Liver (tissue), 8 donors: ENCODE measurements at regions not wholly inside any gene's neighbourhood (a gene's known extent, or its start where the extent isn't known, plus 50 kb on each side); places are given as distances from the start of the nearest gene placed in this dataset.

Experiments
- DNase-seq: peaks from one replicate; pipeline ENCODE4 v3.0.0-alpha.2; 2017; ENCODE audit warnings: low spot score
- H3K27ac ChIP-seq, 2 donors: one replicate each; pipeline ENCODE4 v1.7.0; 2013; ENCODE audit warnings: inconsistent platforms in 2 of 2, low read length in 2 of 2, control low read depth in 1 of 2, low read depth in 1 of 2, mild to moderate bottlenecking in 1 of 2
- H3K27me3 ChIP-seq, 4 donors: one replicate each; pipeline versions ENCODE4 v1.6.1 to v1.7.0; 2013; ENCODE audit warnings: low read length in 3 of 4, inconsistent platforms in 1 of 4, mild to moderate bottlenecking in 1 of 4, moderate library complexity in 1 of 4; ENCODE audit not compliant: control insufficient read depth in 4 of 4, insufficient read depth in 4 of 4
- H3K36me3 ChIP-seq, 4 donors: one replicate each; pipeline versions ENCODE4 v1.6.1 to v1.7.0; 2013; ENCODE audit warnings: low read length in 3 of 4, mild to moderate bottlenecking in 3 of 4, low read depth in 1 of 4, moderate library complexity in 1 of 4; ENCODE audit not compliant: control insufficient read depth in 4 of 4, insufficient read depth in 3 of 4
- H3K4me1 ChIP-seq, 4 donors: one replicate each; pipeline versions ENCODE4 v1.6.1 to v1.7.0; 2013; ENCODE audit warnings: low read length in 3 of 4, mild to moderate bottlenecking in 3 of 4, moderate library complexity in 1 of 4; ENCODE audit not compliant: control insufficient read depth in 4 of 4, insufficient read depth in 4 of 4
- H3K4me3 ChIP-seq, 3 donors: one replicate each; pipeline versions ENCODE4 v1.6.1 to v1.7.0; 2013; ENCODE audit warnings: low read length in 3 of 3, control low read depth in 1 of 3, low read depth in 1 of 3, mild to moderate bottlenecking in 1 of 3
- H3K9ac ChIP-seq, 2 donors: one replicate each; pipeline ENCODE4 v1.7.0; 2013; ENCODE audit warnings: low read length in 2 of 2, mild to moderate bottlenecking in 2 of 2, moderate library complexity in 2 of 2, control low read depth in 1 of 2, low read depth in 1 of 2
- H3K9me3 ChIP-seq, 4 donors: one replicate each; pipeline versions ENCODE4 v1.6.1 to v1.7.0; 2013; ENCODE audit warnings: low read length in 3 of 4; ENCODE audit not compliant: control insufficient read depth in 4 of 4
- EGR1 ChIP-seq, 2 donors: IDR thresholded peaks; 2 replicates each; pipeline ENCODE4 v1.6.1; 2016 to 2018; ENCODE audit warnings: antibody characterized with exemption in 2 of 2, low read depth in 2 of 2
- FOXA1 ChIP-seq: IDR thresholded peaks from 2 replicates; pipeline ENCODE4 v1.6.1; 2016; ENCODE audit warnings: antibody characterized with exemption
- FOXA2 ChIP-seq: IDR thresholded peaks from 2 replicates; pipeline ENCODE4 v1.6.1; 2016; ENCODE audit warnings: antibody characterized with exemption
- GABPA ChIP-seq, 2 donors: IDR thresholded peaks in 1 of 2; conservative IDR thresholded peaks in 1 of 2; 2 replicates each; pipeline ENCODE4 v1.6.1; 2016; ENCODE audit warnings: antibody characterized with exemption in 2 of 2, mild to moderate bottlenecking in 1 of 2, moderate library complexity in 1 of 2
- HNF4A ChIP-seq, 2 donors: conservative IDR thresholded peaks; 2 replicates each; pipeline ENCODE4 v1.6.1; 2016; ENCODE audit warnings: antibody characterized with exemption in 2 of 2, mild to moderate bottlenecking in 2 of 2
- HNF4G ChIP-seq: IDR thresholded peaks from 2 replicates; pipeline ENCODE4 v1.6.1; 2016; ENCODE audit warnings: antibody characterized with exemption
- JUND ChIP-seq, 2 donors: IDR thresholded peaks; 2 replicates each; pipeline ENCODE4 v1.6.1; 2016; ENCODE audit warnings: antibody characterized with exemption in 2 of 2
- RAD21 ChIP-seq, 2 donors: IDR thresholded peaks; 2 replicates each; pipeline ENCODE4 v1.6.1; 2016; ENCODE audit warnings: antibody characterized with exemption in 2 of 2, mild to moderate bottlenecking in 2 of 2
- RXRA ChIP-seq, 2 donors: IDR thresholded peaks; 2 replicates each; pipeline ENCODE4 v1.6.1; 2017 to 2018; ENCODE audit warnings: antibody characterized with exemption in 2 of 2, mild to moderate bottlenecking in 1 of 2
- SP1 ChIP-seq: IDR thresholded peaks from 2 replicates; pipeline ENCODE4 v1.6.1; 2018; ENCODE audit warnings: antibody characterized with exemption, mild to moderate bottlenecking
- TAF1 ChIP-seq: conservative IDR thresholded peaks from 2 replicates; pipeline ENCODE4 v1.6.1; 2016; ENCODE audit warnings: antibody characterized with exemption, mild to moderate bottlenecking
- YY1 ChIP-seq: IDR thresholded peaks from 2 replicates; pipeline ENCODE4 v1.6.1; 2016; ENCODE audit warnings: antibody characterized with exemption, mild to moderate bottlenecking
- WGBS: extraction: QIAGEN DNeasy Blood & Tissue Kit; methylation state at CpG from one replicate; pipeline ENCODE4 v1.1.7; 2013; 5-methylcytosine and 5-hydroxymethylcytosine counted together
- TF ChIP-seq, protein P1 (sequence below): IDR thresholded peaks from 2 replicates; pipeline ENCODE4 v1.6.1; 2016; ENCODE audit warnings: antibody characterized with exemption
- TF ChIP-seq, protein P2 (sequence below): IDR thresholded peaks from 2 replicates; pipeline ENCODE4 v1.6.1; 2016; ENCODE audit warnings: antibody characterized with exemption
- TF ChIP-seq, protein P3 (sequence below): fragments of 150-350 bp; IDR thresholded peaks from 2 replicates; pipeline ENCODE4 v1.5.1; 2017; ENCODE audit warnings: improper control_type of control experiment, low read depth, low read length; ENCODE audit not compliant: missing input control
- TF ChIP-seq, protein P4 (sequence below): IDR thresholded peaks from 2 replicates; pipeline ENCODE4 v1.6.1; 2016; ENCODE audit warnings: antibody characterized with exemption
- donor health status: healthy.
- donor health status: healthy.
- donor health status: healthy.
- donor health status: healthy.
- donor health status: healthy.

DNA sequence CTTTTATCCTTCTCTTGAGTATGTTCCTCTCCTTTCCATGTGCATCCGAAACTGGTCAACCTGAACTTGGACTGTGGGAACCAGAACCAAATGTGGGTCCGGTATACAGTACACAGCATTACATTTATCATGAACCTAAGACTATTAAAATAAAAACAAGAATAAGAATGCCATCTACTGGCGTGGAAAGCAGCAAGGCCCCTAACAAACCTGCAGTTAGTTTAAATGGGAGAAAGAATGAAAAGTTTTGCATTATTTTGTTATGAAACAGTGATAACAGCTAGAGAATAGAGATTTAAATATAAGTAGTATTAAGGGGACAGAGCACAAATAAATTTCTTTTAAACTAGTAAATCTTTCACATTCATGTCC, 159.5 kb downstream of the RBM26 start:
- no peak overlapping the region for H3K4me3 ChIP-seq
- 82% methylated on average over 3 of the region's 3 CpGs for whole genome bisulfite sequencing
- no peak overlapping the region for H3K27ac ChIP-seq
- H3K36me3 ChIP-seq, result no peaks in the 10 kb centered on the region
- no peak overlapping the region for H3K9ac ChIP-seq
- no peaks in the 10 kb centered on the region for H3K4me1 ChIP-seq
- no peaks in the 10 kb centered on the region for H3K9me3 ChIP-seq
- H3K27me3 ChIP-seq, result no peaks in the 10 kb centered on the region
- DNase-seq, result no peak
- TF ChIP-seq, protein P1, sequence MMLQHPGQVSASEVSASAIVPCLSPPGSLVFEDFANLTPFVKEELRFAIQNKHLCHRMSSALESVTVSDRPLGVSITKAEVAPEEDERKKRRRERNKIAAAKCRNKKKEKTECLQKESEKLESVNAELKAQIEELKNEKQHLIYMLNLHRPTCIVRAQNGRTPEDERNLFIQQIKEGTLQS, result no peak
- peak; percentile 19 to 24 for TF ChIP-seq RAD21 (IDR thresholded peaks at IDR 0.05)

DNA sequence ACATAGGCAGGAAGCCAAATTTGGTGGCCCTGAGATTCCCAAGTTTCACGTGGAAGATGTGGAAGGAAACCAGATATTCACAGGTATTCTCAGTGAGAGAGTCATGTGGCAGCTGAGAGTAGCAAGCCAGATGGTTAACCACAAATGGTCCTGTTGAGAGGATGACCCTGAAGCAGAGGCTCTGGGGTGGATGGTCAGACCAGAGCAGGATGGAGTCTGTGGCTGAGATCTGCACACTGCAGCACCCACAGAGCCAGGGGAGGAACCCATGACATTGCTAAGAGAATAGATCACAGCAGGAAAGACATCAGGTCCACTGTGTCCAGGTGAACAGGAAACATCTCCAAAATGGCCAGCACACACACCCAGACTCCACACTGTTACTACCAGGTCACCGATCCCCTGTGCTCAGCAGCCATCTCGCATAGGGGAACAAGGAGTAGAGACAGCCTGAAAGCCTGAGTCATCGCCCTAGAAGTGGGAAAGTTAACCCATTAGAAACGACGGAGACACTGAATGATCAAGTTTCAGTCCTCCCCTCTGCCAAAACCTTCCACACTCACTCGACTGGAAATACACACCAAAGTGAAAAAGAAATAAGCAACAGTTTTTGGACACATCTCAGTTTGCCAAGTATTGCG, 160.0 kb downstream of the RBM26 start:
- H3K9me3 ChIP-seq, result no peaks in the 10 kb centered on the region
- no peak overlapping the region for H3K9ac ChIP-seq
- H3K27ac ChIP-seq, result no peak overlapping the region
- no peaks in the 10 kb centered on the region for H3K4me1 ChIP-seq
- WGBS, result 76% methylated on average over 8 of the region's 8 CpGs
- TF ChIP-seq HNF4A (conservative IDR thresholded peaks at IDR 0.05) (no peak), FOXA2 (no peak), SP1 (no peak), FOXA1 (no peak), TAF1 (no peak), HNF4G (no peak), JUND (IDR thresholded peaks at IDR 0.05) (no peak)
- TF ChIP-seq, protein P2, sequence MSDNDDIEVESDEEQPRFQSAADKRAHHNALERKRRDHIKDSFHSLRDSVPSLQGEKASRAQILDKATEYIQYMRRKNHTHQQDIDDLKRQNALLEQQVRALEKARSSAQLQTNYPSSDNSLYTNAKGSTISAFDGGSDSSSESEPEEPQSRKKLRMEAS, result no peak
- TF ChIP-seq, protein P3, sequence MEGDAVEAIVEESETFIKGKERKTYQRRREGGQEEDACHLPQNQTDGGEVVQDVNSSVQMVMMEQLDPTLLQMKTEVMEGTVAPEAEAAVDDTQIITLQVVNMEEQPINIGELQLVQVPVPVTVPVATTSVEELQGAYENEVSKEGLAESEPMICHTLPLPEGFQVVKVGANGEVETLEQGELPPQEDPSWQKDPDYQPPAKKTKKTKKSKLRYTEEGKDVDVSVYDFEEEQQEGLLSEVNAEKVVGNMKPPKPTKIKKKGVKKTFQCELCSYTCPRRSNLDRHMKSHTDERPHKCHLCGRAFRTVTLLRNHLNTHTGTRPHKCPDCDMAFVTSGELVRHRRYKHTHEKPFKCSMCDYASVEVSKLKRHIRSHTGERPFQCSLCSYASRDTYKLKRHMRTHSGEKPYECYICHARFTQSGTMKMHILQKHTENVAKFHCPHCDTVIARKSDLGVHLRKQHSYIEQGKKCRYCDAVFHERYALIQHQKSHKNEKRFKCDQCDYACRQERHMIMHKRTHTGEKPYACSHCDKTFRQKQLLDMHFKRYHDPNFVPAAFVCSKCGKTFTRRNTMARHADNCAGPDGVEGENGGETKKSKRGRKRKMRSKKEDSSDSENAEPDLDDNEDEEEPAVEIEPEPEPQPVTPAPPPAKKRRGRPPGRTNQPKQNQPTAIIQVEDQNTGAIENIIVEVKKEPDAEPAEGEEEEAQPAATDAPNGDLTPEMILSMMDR, result no peak
- TF ChIP-seq, protein P1, result no peak
- H3K27me3 ChIP-seq, result no peaks in the 10 kb centered on the region
- no peak for DNase-seq
- H3K4me3 ChIP-seq, result no peak overlapping the region
- no peaks in the 10 kb centered on the region for H3K36me3 ChIP-seq

DNA sequence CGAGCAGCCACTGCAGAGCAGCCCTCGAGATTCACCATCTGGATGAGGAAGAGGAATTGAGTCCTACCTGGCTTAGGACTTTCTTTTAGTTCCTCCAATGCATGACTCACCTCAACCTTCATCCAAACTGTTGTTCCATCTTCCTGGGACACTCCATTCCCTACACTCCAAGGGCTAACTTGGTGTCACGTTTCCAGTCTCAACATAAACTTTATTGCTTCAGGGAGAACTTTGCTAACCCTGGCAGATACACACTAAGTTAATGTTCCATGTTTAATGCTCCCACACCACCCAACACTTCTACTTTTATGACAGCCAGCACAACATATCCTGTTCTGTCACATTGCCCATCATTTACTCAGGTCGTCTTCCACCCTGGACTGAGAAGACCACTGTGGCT, 164.4 kb downstream of the RBM26 start:
- WGBS, result 60% methylated on average over 4 of the region's 4 CpGs
- Histone ChIP-seq H3K4me1 (no peaks in the 10 kb centered on the region), H3K27ac (no peak overlapping the region), H3K36me3 (no peaks in the 10 kb centered on the region), H3K27me3 (no peaks in the 10 kb centered on the region), H3K9me3 (no peaks in the 10 kb centered on the region), H3K9ac (no peak overlapping the region), H3K4me3 (no peak overlapping the region)
- DNase-seq, result no peak
- TF ChIP-seq GABPA (IDR thresholded peaks at IDR 0.05 in 1 of 2, conservative IDR thresholded peaks at IDR 0.05 in 1 of 2), result no peak
- TF ChIP-seq YY1, result no peak
- TF ChIP-seq HNF4G, result no peak
- TF ChIP-seq, protein P4, sequence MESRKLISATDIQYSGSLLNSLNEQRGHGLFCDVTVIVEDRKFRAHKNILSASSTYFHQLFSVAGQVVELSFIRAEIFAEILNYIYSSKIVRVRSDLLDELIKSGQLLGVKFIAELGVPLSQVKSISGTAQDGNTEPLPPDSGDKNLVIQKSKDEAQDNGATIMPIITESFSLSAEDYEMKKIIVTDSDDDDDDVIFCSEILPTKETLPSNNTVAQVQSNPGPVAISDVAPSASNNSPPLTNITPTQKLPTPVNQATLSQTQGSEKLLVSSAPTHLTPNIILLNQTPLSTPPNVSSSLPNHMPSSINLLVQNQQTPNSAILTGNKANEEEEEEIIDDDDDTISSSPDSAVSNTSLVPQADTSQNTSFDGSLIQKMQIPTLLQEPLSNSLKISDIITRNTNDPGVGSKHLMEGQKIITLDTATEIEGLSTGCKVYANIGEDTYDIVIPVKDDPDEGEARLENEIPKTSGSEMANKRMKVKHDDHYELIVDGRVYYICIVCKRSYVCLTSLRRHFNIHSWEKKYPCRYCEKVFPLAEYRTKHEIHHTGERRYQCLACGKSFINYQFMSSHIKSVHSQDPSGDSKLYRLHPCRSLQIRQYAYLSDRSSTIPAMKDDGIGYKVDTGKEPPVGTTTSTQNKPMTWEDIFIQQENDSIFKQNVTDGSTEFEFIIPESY, result no peak
- TF ChIP-seq EGR1 (IDR thresholded peaks at IDR 0.05; ENCODE audit: low read depth in 2 of 2), result no peak
- no peak for TF ChIP-seq SP1
- TF ChIP-seq, protein P3, result no peak
- TF ChIP-seq RXRA (IDR thresholded peaks at IDR 0.05), result no peak
- no peak for TF ChIP-seq RAD21 (IDR thresholded peaks at IDR 0.05)
- no peak for TF ChIP-seq HNF4A (conservative IDR thresholded peaks at IDR 0.05)
- TF ChIP-seq FOXA2, result no peak
- no peak for TF ChIP-seq FOXA1
